ENCODE measurements at regions not wholly inside any gene's neighbourhood (a gene's known extent, or its start where the extent isn't known, plus 50 kb on each side); places are given as distances from the start of the nearest gene placed in this dataset.
A peak's percentile ranks its signal among the peaks of the same experiment; 100 is the strongest.
"Not testable (repeated sequence)": the region's sequence is repeated elsewhere in the genome, so short reads cannot be mapped to it uniquely, and the experiment has no call there.

- H3K36me3 ChIP-seq (ENCODE audit: control insufficient read depth in 5 of 5, insufficient read depth in 5 of 5, low read length in 5 of 5); H3K27me3 ChIP-seq (ENCODE audit: control insufficient read depth in 5 of 5, insufficient read depth in 4 of 5, low read length in 5 of 5); H3K27ac ChIP-seq (ENCODE audit: low read depth, low read length); H3K4me3 ChIP-seq (ENCODE audit: low read depth in 1 of 5, low read length in 5 of 5); H3K9me3 ChIP-seq (ENCODE audit: control insufficient read depth in 5 of 5, low read length in 5 of 5); H3K9ac ChIP-seq (ENCODE audit: low read length in 5 of 5): not testable (repeated sequence)
- H3K4me1 ChIP-seq (ENCODE audit: control insufficient read depth in 5 of 5, insufficient read depth in 5 of 5, low read length in 5 of 5) = peaks cover 0 to 24% (median 10%) of the 10 kb centered on the region in 5 donors
Observed at GRCh38 chr19:28130881-28131280, 1082.1 kb downstream of the UQCRFS1 start.

- Histone ChIP-seq H3K4me1 (ENCODE audit: control insufficient read depth in 5 of 5, insufficient read depth in 5 of 5, low read length in 5 of 5) (peaks cover 0 to 27% (median 13%) of the 10 kb centered on the region in 5 donors), H3K9me3 (ENCODE audit: control insufficient read depth in 5 of 5, low read length in 5 of 5) (peaks cover 0 to 4% (median 0%) of the 10 kb centered on the region in 5 donors), H3K9ac (ENCODE audit: low read length in 5 of 5) (no peak overlapping the region), H3K36me3 (ENCODE audit: control insufficient read depth in 5 of 5, insufficient read depth in 5 of 5, low read length in 5 of 5) (no peaks in the 10 kb centered on the region), H3K27me3 (ENCODE audit: control insufficient read depth in 5 of 5, insufficient read depth in 4 of 5, low read length in 5 of 5) (no peaks in the 10 kb centered on the region), H3K4me3 (ENCODE audit: low read depth in 1 of 5, low read length in 5 of 5) (no peak overlapping the region), H3K27ac (ENCODE audit: low read depth, low read length) (no peak overlapping the region)
Observed at GRCh38 chr19:28130066-28130511, 1082.9 kb downstream of the UQCRFS1 start.

- no peaks in the 10 kb centered on the region for H3K36me3 ChIP-seq (ENCODE audit: control insufficient read depth in 5 of 5, insufficient read depth in 5 of 5, low read length in 5 of 5)
- peak overlapping the region; percentile 0 for H3K27ac ChIP-seq (ENCODE audit: low read depth, low read length)
- no peak overlapping the region for H3K4me3 ChIP-seq (ENCODE audit: low read depth in 1 of 5, low read length in 5 of 5)
- peaks cover 0 to 31% (median 13%) of the 10 kb centered on the region in 5 donors for H3K4me1 ChIP-seq (ENCODE audit: control insufficient read depth in 5 of 5, insufficient read depth in 5 of 5, low read length in 5 of 5)
- H3K9me3 ChIP-seq (ENCODE audit: control insufficient read depth in 5 of 5, low read length in 5 of 5) = peaks cover 0 to 4% (median 0%) of the 10 kb centered on the region in 5 donors
- H3K27me3 ChIP-seq (ENCODE audit: control insufficient read depth in 5 of 5, insufficient read depth in 4 of 5, low read length in 5 of 5) = no peaks in the 10 kb centered on the region
- H3K9ac ChIP-seq (ENCODE audit: low read length in 5 of 5) = no peak overlapping the region
Observed at GRCh38 chr19:28128341-28128740, 1084.6 kb downstream of the UQCRFS1 start.

GRCh38 chr19:28126135-28126898 is 1086.6 kb downstream of the UQCRFS1 start:
- no peaks in the 10 kb centered on the region for H3K36me3 ChIP-seq (ENCODE audit: control insufficient read depth in 5 of 5, insufficient read depth in 5 of 5, low read length in 5 of 5)
- H3K27ac ChIP-seq (ENCODE audit: low read depth, low read length) = peak overlapping the region; percentile 84
- H3K4me3 ChIP-seq (ENCODE audit: low read depth in 1 of 5, low read length in 5 of 5) = no peak overlapping the region
- H3K9ac ChIP-seq (ENCODE audit: low read length in 5 of 5) = peak overlapping the region in 2 of 5 donors; percentile 19 to 49
- peaks cover 0 to 36% (median 13%) of the 10 kb centered on the region in 5 donors for H3K4me1 ChIP-seq (ENCODE audit: control insufficient read depth in 5 of 5, insufficient read depth in 5 of 5, low read length in 5 of 5)
- H3K9me3 ChIP-seq (ENCODE audit: control insufficient read depth in 5 of 5, low read length in 5 of 5) = peaks cover 0 to 4% (median 0%) of the 10 kb centered on the region in 5 donors
- H3K27me3 ChIP-seq (ENCODE audit: control insufficient read depth in 5 of 5, insufficient read depth in 4 of 5, low read length in 5 of 5) = no peaks in the 10 kb centered on the region

DNA sequence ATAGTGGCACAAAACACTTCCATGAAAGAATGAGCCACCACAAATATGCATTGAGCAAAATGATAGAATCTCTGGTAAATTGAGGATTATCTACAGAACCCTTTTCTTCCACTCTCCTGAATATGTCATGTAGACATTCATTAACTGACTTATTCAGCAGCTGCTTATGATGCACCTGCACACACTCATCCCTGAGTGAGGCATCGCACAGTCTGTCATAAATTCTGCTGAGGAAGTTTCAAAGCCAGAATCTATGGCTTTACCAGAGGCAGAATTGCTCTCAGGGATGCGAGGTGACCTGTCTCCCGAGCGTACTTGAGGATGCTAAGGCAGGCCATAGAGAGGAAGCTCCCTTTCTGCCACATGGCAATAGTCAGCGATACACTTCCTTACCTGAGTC is 1090.2 kb downstream of the UQCRFS1 start:
- H3K27me3 ChIP-seq (ENCODE audit: control insufficient read depth in 5 of 5, insufficient read depth in 4 of 5, low read length in 5 of 5) = no peaks in the 10 kb centered on the region
- H3K4me1 ChIP-seq (ENCODE audit: control insufficient read depth in 5 of 5, insufficient read depth in 5 of 5, low read length in 5 of 5) = peaks cover 0 to 30% (median 13%) of the 10 kb centered on the region in 5 donors
- no peaks in the 10 kb centered on the region for H3K36me3 ChIP-seq (ENCODE audit: control insufficient read depth in 5 of 5, insufficient read depth in 5 of 5, low read length in 5 of 5)
- no peak overlapping the region for H3K9ac ChIP-seq (ENCODE audit: low read length in 5 of 5)
- no peak overlapping the region for H3K4me3 ChIP-seq (ENCODE audit: low read depth in 1 of 5, low read length in 5 of 5)
- H3K9me3 ChIP-seq (ENCODE audit: control insufficient read depth in 5 of 5, low read length in 5 of 5) = peaks cover 0 to 4% (median 0%) of the 10 kb centered on the region in 5 donors
- H3K27ac ChIP-seq (ENCODE audit: low read depth, low read length) = no peak overlapping the region

DNA sequence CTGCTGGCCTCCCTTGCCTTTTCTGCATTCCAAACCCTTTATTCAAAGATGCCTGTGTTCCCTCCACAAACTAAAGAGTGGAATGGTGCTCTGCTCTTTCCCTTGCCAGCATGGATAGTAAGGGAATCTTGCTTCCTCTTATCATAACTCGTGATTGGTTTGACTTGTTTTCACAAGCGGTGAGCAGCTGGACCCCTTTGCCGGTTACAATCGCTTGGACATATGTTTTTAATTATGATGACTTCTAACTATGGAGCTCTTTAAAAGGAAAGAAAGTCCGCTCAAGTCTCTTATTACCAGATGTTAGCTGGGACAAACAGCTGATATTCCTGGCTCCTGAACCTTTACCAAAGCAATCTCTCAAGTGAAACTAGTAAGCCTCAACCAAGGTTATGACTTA is 1094.7 kb downstream of the UQCRFS1 start:
- Histone ChIP-seq H3K9ac (ENCODE audit: low read length in 5 of 5) (no peak overlapping the region), H3K36me3 (ENCODE audit: control insufficient read depth in 5 of 5, insufficient read depth in 5 of 5, low read length in 5 of 5) (no peaks in the 10 kb centered on the region), H3K4me1 (ENCODE audit: control insufficient read depth in 5 of 5, insufficient read depth in 5 of 5, low read length in 5 of 5) (peaks cover 0 to 4% (median 0%) of the 10 kb centered on the region in 5 donors), H3K27ac (ENCODE audit: low read depth, low read length) (no peak overlapping the region), H3K27me3 (ENCODE audit: control insufficient read depth in 5 of 5, insufficient read depth in 4 of 5, low read length in 5 of 5) (no peaks in the 10 kb centered on the region), H3K4me3 (ENCODE audit: low read depth in 1 of 5, low read length in 5 of 5) (no peak overlapping the region), H3K9me3 (ENCODE audit: control insufficient read depth in 5 of 5, low read length in 5 of 5) (peaks cover 0 to 4% (median 0%) of the 10 kb centered on the region in 5 donors)

GRCh38 chr19:28117143-28117542 is 1095.8 kb downstream of the UQCRFS1 start:
- no peaks in the 10 kb centered on the region for H3K4me1 ChIP-seq (ENCODE audit: control insufficient read depth in 5 of 5, insufficient read depth in 5 of 5, low read length in 5 of 5)
- H3K4me3 ChIP-seq (ENCODE audit: low read depth in 1 of 5, low read length in 5 of 5) = no peak overlapping the region
- no peaks in the 10 kb centered on the region for H3K36me3 ChIP-seq (ENCODE audit: control insufficient read depth in 5 of 5, insufficient read depth in 5 of 5, low read length in 5 of 5)
- H3K27me3 ChIP-seq (ENCODE audit: control insufficient read depth in 5 of 5, insufficient read depth in 4 of 5, low read length in 5 of 5) = no peaks in the 10 kb centered on the region
- H3K9me3 ChIP-seq (ENCODE audit: control insufficient read depth in 5 of 5, low read length in 5 of 5) = peaks cover 0 to 4% (median 0%) of the 10 kb centered on the region in 5 donors
- no peak overlapping the region for H3K27ac ChIP-seq (ENCODE audit: low read depth, low read length)
- H3K9ac ChIP-seq (ENCODE audit: low read length in 5 of 5) = no peak overlapping the region

GRCh38 chr19:28116379-28116778 is 1096.6 kb downstream of the UQCRFS1 start:
- H3K4me1 ChIP-seq (ENCODE audit: control insufficient read depth in 5 of 5, insufficient read depth in 5 of 5, low read length in 5 of 5); H3K27ac ChIP-seq (ENCODE audit: low read depth, low read length); H3K9ac ChIP-seq (ENCODE audit: low read length in 5 of 5); H3K27me3 ChIP-seq (ENCODE audit: control insufficient read depth in 5 of 5, insufficient read depth in 4 of 5, low read length in 5 of 5); H3K36me3 ChIP-seq (ENCODE audit: control insufficient read depth in 5 of 5, insufficient read depth in 5 of 5, low read length in 5 of 5); H3K9me3 ChIP-seq (ENCODE audit: control insufficient read depth in 5 of 5, low read length in 5 of 5); H3K4me3 ChIP-seq (ENCODE audit: low read depth in 1 of 5, low read length in 5 of 5): not testable (repeated sequence)

- H3K27me3 ChIP-seq (ENCODE audit: control insufficient read depth in 5 of 5, insufficient read depth in 4 of 5, low read length in 5 of 5) = no peaks in the 10 kb centered on the region
- no peaks in the 10 kb centered on the region for H3K9me3 ChIP-seq (ENCODE audit: control insufficient read depth in 5 of 5, low read length in 5 of 5)
- H3K4me1 ChIP-seq (ENCODE audit: control insufficient read depth in 5 of 5, insufficient read depth in 5 of 5, low read length in 5 of 5) = no peaks in the 10 kb centered on the region
- no peak overlapping the region for H3K27ac ChIP-seq (ENCODE audit: low read depth, low read length)
- no peaks in the 10 kb centered on the region for H3K36me3 ChIP-seq (ENCODE audit: control insufficient read depth in 5 of 5, insufficient read depth in 5 of 5, low read length in 5 of 5)
- H3K4me3 ChIP-seq (ENCODE audit: low read depth in 1 of 5, low read length in 5 of 5) = no peak overlapping the region
- H3K9ac ChIP-seq (ENCODE audit: low read length in 5 of 5) = no peak overlapping the region
Observed at GRCh38 chr19:28103921-28104320, 1109.0 kb downstream of the UQCRFS1 start.

DNA sequence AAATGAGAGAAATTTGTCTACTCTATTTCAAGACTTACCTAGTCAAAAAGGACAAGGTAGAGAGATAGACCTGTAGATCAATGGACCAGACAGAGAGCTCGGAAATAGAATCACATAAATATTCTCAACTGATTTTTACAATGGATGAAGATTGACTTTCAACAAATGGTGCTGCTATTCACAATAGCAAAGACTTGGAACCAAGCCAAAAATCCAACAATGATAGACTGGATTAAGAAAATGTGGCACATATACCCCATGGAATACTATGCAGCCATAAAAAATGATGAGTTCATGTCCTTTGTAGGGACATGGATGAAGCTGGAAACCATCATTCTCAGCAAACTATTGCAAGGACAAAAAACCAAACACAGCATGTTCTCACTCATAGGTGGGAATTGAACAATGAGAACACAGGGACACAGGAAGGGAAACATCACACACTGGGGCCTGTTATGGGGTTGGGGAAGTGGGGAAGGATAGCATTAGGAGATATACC is 1128.2 kb downstream of the UQCRFS1 start:
- H3K27ac ChIP-seq (ENCODE audit: low read depth, low read length); H3K4me3 ChIP-seq (ENCODE audit: low read depth in 1 of 5, low read length in 5 of 5); H3K4me1 ChIP-seq (ENCODE audit: control insufficient read depth in 5 of 5, insufficient read depth in 5 of 5, low read length in 5 of 5); H3K9ac ChIP-seq (ENCODE audit: low read length in 5 of 5); H3K36me3 ChIP-seq (ENCODE audit: control insufficient read depth in 5 of 5, insufficient read depth in 5 of 5, low read length in 5 of 5); H3K27me3 ChIP-seq (ENCODE audit: control insufficient read depth in 5 of 5, insufficient read depth in 4 of 5, low read length in 5 of 5); H3K9me3 ChIP-seq (ENCODE audit: control insufficient read depth in 5 of 5, low read length in 5 of 5): not testable (repeated sequence)
